ENCODE measurements at regions not wholly inside any gene's neighbourhood (a gene's known extent, or its start where the extent isn't known, plus 50 kb on each side); places are given as distances from the start of the nearest gene placed in this dataset.

- TF ChIP-seq CTCF (IDR thresholded peaks at IDR 0.05 in 4 of 5, conservative IDR thresholded peaks at IDR 0.05 in 1 of 5) = no peak
- no peak for TF ChIP-seq POLR2A (IDR thresholded peaks at IDR 0.05)
Measured at GRCh38 chr6:43868467-43868866, 98.5 kb downstream of the VEGFA start.
